GM12872 (cell line): ENCODE measurements at regions not wholly inside any gene's neighbourhood (a gene's known extent, or its start where the extent isn't known, plus 50 kb on each side); places are given as distances from the start of the nearest gene placed in this dataset.

ENCODE experiments used
- CTCF ChIP-seq: IDR thresholded peaks from 3 replicates; pipeline ENCODE4 v1.5.1; 2011; ENCODE audit warnings: low read depth, mild to moderate bottlenecking, low read length, moderate library complexity; ENCODE audit not compliant: insufficient read depth

GRCh38 chr11:92605667-92606066 is 363.8 kb upstream of the MTNR1B start:
- TF ChIP-seq CTCF = no peak

- TF ChIP-seq CTCF = no peak
Observed at GRCh38 chr11:92607969-92608722, 361.3 kb upstream of the MTNR1B start.

- no peak for TF ChIP-seq CTCF
Observed at GRCh38 chr11:92611157-92611556, 358.3 kb upstream of the MTNR1B start.

GRCh38 chr11:92623055-92623454 is 346.4 kb upstream of the MTNR1B start:
- no peak for TF ChIP-seq CTCF

- no peak for TF ChIP-seq CTCF
Observed at GRCh38 chr11:92625894-92626293, 343.6 kb upstream of the MTNR1B start.

- no peak for TF ChIP-seq CTCF
Observed at GRCh38 chr11:92626624-92627023, 342.8 kb upstream of the MTNR1B start.

GRCh38 chr11:92627615-92628256 is 341.7 kb upstream of the MTNR1B start:
- no peak for TF ChIP-seq CTCF
